ENCODE measurements at regions not wholly inside any gene's neighbourhood (a gene's known extent, or its start where the extent isn't known, plus 50 kb on each side); places are given as distances from the start of the nearest gene placed in this dataset.

- no peaks in the 10 kb centered on the region for H3K9me3 Mint-ChIP-seq
Measured at GRCh38 chr1:53400761-53401674, 58.2 kb upstream of the DMRTB1 start.

GRCh38 chr1:53401813-53402745, 57.1 kb upstream of the DMRTB1 start:
- Mint-ChIP-seq H3K4me3 (no peak overlapping the region), H3K36me3 (ENCODE audit: low read depth) (no peaks in the 10 kb centered on the region), H3K4me1 (peaks cover 19% of the 10 kb centered on the region), H3K27ac (ENCODE audit: unreplicated experiment) (no peak overlapping the region), H3K9me3 (no peaks in the 10 kb centered on the region), H3K27me3 (ENCODE audit: low read depth) (no peaks in the 10 kb centered on the region)
- DNase-seq (ENCODE audit: low read depth, low spot score): no peak
- TF ChIP-seq CTCF (conservative IDR thresholded peaks at IDR 0.05): no peak

More at GRCh38 chr1:53400761-53401674, 58.2 kb upstream of the DMRTB1 start:
- DNase-seq (ENCODE audit: low read depth, low spot score): no peak
- Mint-ChIP-seq H3K36me3 (ENCODE audit: low read depth) (no peaks in the 10 kb centered on the region), H3K27me3 (ENCODE audit: low read depth) (no peaks in the 10 kb centered on the region), H3K4me1 (peaks cover 29% of the 10 kb centered on the region), H3K4me3 (no peak overlapping the region), H3K27ac (ENCODE audit: unreplicated experiment) (peak overlapping the region; percentile 38)
- no peak for TF ChIP-seq CTCF (conservative IDR thresholded peaks at IDR 0.05)

GRCh38 chr1:53402891-53403655, 56.1 kb upstream of the DMRTB1 start:
- Mint-ChIP-seq H3K27me3 (ENCODE audit: low read depth) (no peaks in the 10 kb centered on the region), H3K9me3 (no peaks in the 10 kb centered on the region), H3K4me1 (peaks cover 9% of the 10 kb centered on the region), H3K4me3 (no peak overlapping the region), H3K27ac (ENCODE audit: unreplicated experiment) (no peak overlapping the region), H3K36me3 (ENCODE audit: low read depth) (no peaks in the 10 kb centered on the region)
- no peak for TF ChIP-seq CTCF (conservative IDR thresholded peaks at IDR 0.05)
- no peak for DNase-seq (ENCODE audit: low read depth, low spot score)

DNA sequence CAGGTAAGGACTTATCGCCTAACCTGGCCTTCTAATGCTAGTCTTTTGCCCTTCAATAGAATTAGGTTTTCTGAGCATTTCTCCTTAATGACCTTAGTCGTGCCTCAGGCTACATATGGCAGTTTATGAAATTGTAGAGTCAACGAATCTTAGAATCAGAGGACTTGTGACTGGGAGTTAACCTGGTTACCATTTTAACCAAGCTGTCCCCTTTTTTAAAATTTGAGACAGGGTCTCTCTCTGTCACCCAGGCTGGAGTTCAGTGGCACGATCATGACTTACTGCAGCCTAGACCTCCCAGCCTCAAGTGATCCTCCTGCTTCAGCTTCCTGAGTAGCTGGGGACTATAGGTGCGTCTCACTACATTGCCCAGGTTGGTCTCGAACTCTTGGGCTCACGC, 53.5 kb upstream of the DMRTB1 start:
- DNase-seq (ENCODE audit: low read depth, low spot score): no peak
- Mint-ChIP-seq H3K27me3 (ENCODE audit: low read depth) (peaks cover 3% of the 10 kb centered on the region), H3K9me3 (no peaks in the 10 kb centered on the region), H3K27ac (ENCODE audit: unreplicated experiment) (no peak overlapping the region), H3K36me3 (ENCODE audit: low read depth) (no peaks in the 10 kb centered on the region), H3K4me1 (peaks cover 12% of the 10 kb centered on the region), H3K4me3 (no peak overlapping the region)
- no peak for TF ChIP-seq CTCF (conservative IDR thresholded peaks at IDR 0.05)

All from neural crest cell (in vitro differentiated cells).